Adipose tissue (tissue), 3 donors: ENCODE measurements at regions not wholly inside any gene's neighbourhood (a gene's known extent, or its start where the extent isn't known, plus 50 kb on each side); places are given as distances from the start of the nearest gene placed in this dataset.

Experiments
- H3K27ac ChIP-seq: one replicate; pipeline ENCODE4 v1.5.1; 2013; ENCODE audit warnings: low read depth, low read length
- WGBS, 3 donors: extraction: QIAGEN DNeasy Blood & Tissue Kit; methylation state at CpG; one replicate each; pipeline ENCODE4 v1.1.7; 2013; 5-methylcytosine and 5-hydroxymethylcytosine counted together
- donor health status: healthy with polysubstance abuse.
- donor health status: Bipolar disorder and iron deficiency.
- donor health status: healthy.

- no peak overlapping the region for H3K27ac ChIP-seq
Observed at GRCh38 chr5:67974471-67974870, 241.1 kb upstream of the PIK3R1 start.

GRCh38 chr5:67974054-67974453, 241.5 kb upstream of the PIK3R1 start:
- H3K27ac ChIP-seq, result no peak overlapping the region

- H3K27ac ChIP-seq, result no peak overlapping the region
- WGBS, 3 donors, result 26 to 71% (median 32%) methylated on average over 5 of the region's 5 CpGs
Observed at GRCh38 chr5:67971971-67972821, 243.4 kb upstream of the PIK3R1 start.

- H3K27ac ChIP-seq, result no peak overlapping the region
- 12 to 27% (median 22%) methylated on average over 4 of the region's 4 CpGs for WGBS, 3 donors
Observed at GRCh38 chr5:67971223-67971830, 244.2 kb upstream of the PIK3R1 start.

GRCh38 chr5:67969631-67970030, 245.9 kb upstream of the PIK3R1 start:
- H3K27ac ChIP-seq, result no peak overlapping the region
- WGBS, 3 donors, result 77 to 91% (median 86%) methylated on average over 2 of the region's 2 CpGs

- 78 to 82% (median 78%) methylated on average over 2 of the region's 2 CpGs for WGBS, 3 donors
Observed at GRCh38 chr5:67969176-67969575, 246.4 kb upstream of the PIK3R1 start.

GRCh38 chr5:67966712-67967111, 248.8 kb upstream of the PIK3R1 start:
- WGBS, 3 donors, result 95 to 100% (median 98%) methylated on average over 1 of the region's 1 CpG
- no peak overlapping the region for H3K27ac ChIP-seq

More at GRCh38 chr5:67969176-67969575, 246.4 kb upstream of the PIK3R1 start:
- no peak overlapping the region for H3K27ac ChIP-seq

GRCh38 chr5:67964619-67965018, 250.9 kb upstream of the PIK3R1 start:
- H3K27ac ChIP-seq, result no peak overlapping the region
- 29 to 41% (median 37%) methylated on average over 2 of the region's 2 CpGs for WGBS, 3 donors

GRCh38 chr5:67963789-67964519, 251.6 kb upstream of the PIK3R1 start:
- WGBS, 3 donors, result 81 to 91% (median 86%) methylated on average over 4 of the region's 4 CpGs

GRCh38 chr5:67960939-67961338, 254.6 kb upstream of the PIK3R1 start:
- no peak overlapping the region for H3K27ac ChIP-seq
- WGBS, 3 donors, result 46 to 95% (median 69%) methylated on average over 2 of the region's 2 CpGs

More at GRCh38 chr5:67963789-67964519, 251.6 kb upstream of the PIK3R1 start:
- H3K27ac ChIP-seq, result no peak overlapping the region

GRCh38 chr5:67957374-67957773, 258.2 kb upstream of the PIK3R1 start:
- no peak overlapping the region for H3K27ac ChIP-seq
- 70 to 77% (median 74%) methylated on average over 5 to 6 of the region's 6 CpGs for WGBS, 3 donors

GRCh38 chr5:67954351-67954750, 261.2 kb upstream of the PIK3R1 start:
- no peak overlapping the region for H3K27ac ChIP-seq
- WGBS, 3 donors, result 67 to 89% (median 71%) methylated on average over 2 of the region's 2 CpGs

GRCh38 chr5:67942421-67942820, 273.1 kb upstream of the PIK3R1 start:
- H3K27ac ChIP-seq, result no peak overlapping the region
- 70 to 79% (median 71%) methylated on average over 7 of the region's 7 CpGs for WGBS, 3 donors

- H3K27ac ChIP-seq, result no peak overlapping the region
- 51 to 63% (median 59%) methylated on average over 5 of the region's 5 CpGs for WGBS, 3 donors
Observed at GRCh38 chr5:67941614-67942401, 273.7 kb upstream of the PIK3R1 start.

GRCh38 chr5:67935908-67936566, 279.5 kb upstream of the PIK3R1 start:
- WGBS, 3 donors, result 53 to 85% (median 76%) methylated on average over 4 of the region's 4 CpGs
- H3K27ac ChIP-seq, result no peak overlapping the region

- H3K27ac ChIP-seq, result no peak overlapping the region
- 94 to 96% (median 94%) methylated on average over 4 of the region's 4 CpGs for WGBS, 3 donors
Observed at GRCh38 chr5:67934976-67935375, 280.6 kb upstream of the PIK3R1 start.

- WGBS, 3 donors, result 84 to 85% (median 85%) methylated on average over 5 of the region's 5 CpGs
- H3K27ac ChIP-seq, result no peak overlapping the region
Observed at GRCh38 chr5:67925511-67925910, 290.0 kb upstream of the PIK3R1 start.

- WGBS, 3 donors, result 85 to 93% (median 92%) methylated on average over 8 of the region's 8 CpGs
- H3K27ac ChIP-seq, result no peak overlapping the region
Observed at GRCh38 chr5:67921004-67921601, 294.5 kb upstream of the PIK3R1 start.
